Right atrium auricular region (tissue), 2 donors: ENCODE measurements at regions not wholly inside any gene's neighbourhood (a gene's known extent, or its start where the extent isn't known, plus 50 kb on each side); places are given as distances from the start of the nearest gene placed in this dataset.

Experiments used
- DNase-seq: peaks from one replicate; pipeline ENCODE4 v3.0.0-alpha.2; 2019; ENCODE audit warnings: low spot score
- H3K27ac ChIP-seq, 2 donors: fragments of 200-600 bp; sonication (generic); 1 replicate in 1 of 2; 2 replicates in 1 of 2; pipeline ENCODE4 v1.5.1; 2016 to 2019
- H3K27me3 ChIP-seq, 2 donors: fragments of 200-600 bp; sonication (generic); one replicate each; pipeline versions ENCODE4 v1.5.1 to v1.6.0; 2017 to 2019
- H3K36me3 ChIP-seq: fragments of 200-600 bp; sonication (generic); one replicate; pipeline ENCODE4 v1.5.1; 2016
- H3K4me1 ChIP-seq, 2 donors: fragments of 200-600 bp; sonication (generic); one replicate each; pipeline versions ENCODE4 v1.5.1 to v1.6.0; 2017 to 2019
- H3K4me3 ChIP-seq, 2 donors: fragments of 200-600 bp; sonication (generic); 1 replicate in 1 of 2; 2 replicates in 1 of 2; pipeline ENCODE4 v1.5.1; 2017 to 2019; ENCODE audit warnings: mild to moderate bottlenecking in 1 of 2, moderate library complexity in 1 of 2
- H3K9me3 ChIP-seq, 2 donors: fragments of 200-600 bp; sonication (generic); one replicate each; pipeline ENCODE4 v1.5.1; 2019
- CTCF ChIP-seq, 2 donors: fragments of 200-600 bp; sonication (generic); IDR thresholded peaks; one replicate each; pipeline ENCODE4 v1.5.1; 2019; ENCODE audit warnings: antibody characterized with exemption in 2 of 2

- H3K9me3 ChIP-seq: no peaks in the 10 kb centered on the region
- H3K27me3 ChIP-seq: no peaks in the 10 kb centered on the region
- no peak for DNase-seq
- H3K4me1 ChIP-seq: no peaks in the 10 kb centered on the region
- H3K36me3 ChIP-seq: no peaks in the 10 kb centered on the region
- TF ChIP-seq CTCF (IDR thresholded peaks at IDR 0.05): no peak
- no peak overlapping the region for H3K4me3 ChIP-seq
- no peak overlapping the region for H3K27ac ChIP-seq
These were observed 149.4 kb downstream of the KCNJ12 start for GRCh38 chr17:21525464-21526130.

- TF ChIP-seq CTCF (IDR thresholded peaks at IDR 0.05): no peak
- no peak overlapping the region for H3K27ac ChIP-seq
- H3K9me3 ChIP-seq: no peaks in the 10 kb centered on the region
- no peaks in the 10 kb centered on the region for H3K36me3 ChIP-seq
- no peak overlapping the region for H3K4me3 ChIP-seq
- DNase-seq: no peak
- H3K4me1 ChIP-seq: no peaks in the 10 kb centered on the region
- H3K27me3 ChIP-seq: no peaks in the 10 kb centered on the region
These were observed 152.0 kb downstream of the KCNJ12 start for GRCh38 chr17:21528031-21528695.

GRCh38 chr17:21530311-21530710 lies 154.2 kb downstream of the KCNJ12 start:
- no peak for TF ChIP-seq CTCF (IDR thresholded peaks at IDR 0.05)
- H3K27me3 ChIP-seq: no peaks in the 10 kb centered on the region
- H3K4me1 ChIP-seq: no peaks in the 10 kb centered on the region
- no peak overlapping the region for H3K27ac ChIP-seq
- no peak overlapping the region for H3K4me3 ChIP-seq
- no peaks in the 10 kb centered on the region for H3K9me3 ChIP-seq
- no peak for DNase-seq
- peaks cover 14% of the 10 kb centered on the region for H3K36me3 ChIP-seq

GRCh38 chr17:21530841-21531240 lies 154.7 kb downstream of the KCNJ12 start:
- Histone ChIP-seq H3K27me3 (no peaks in the 10 kb centered on the region), H3K27ac (no peak overlapping the region), H3K4me1 (no peaks in the 10 kb centered on the region), H3K36me3 (peaks cover 15% of the 10 kb centered on the region), H3K4me3 (no peak overlapping the region), H3K9me3 (no peaks in the 10 kb centered on the region)
- no peak for TF ChIP-seq CTCF (IDR thresholded peaks at IDR 0.05)
- DNase-seq: no peak

GRCh38 chr17:21532763-21533385 lies 156.7 kb downstream of the KCNJ12 start:
- no peak for DNase-seq
- Histone ChIP-seq H3K27me3 (no peaks in the 10 kb centered on the region), H3K4me3 (no peak overlapping the region), H3K36me3 (peaks cover 15% of the 10 kb centered on the region), H3K9me3 (peaks cover 0 to 12% of the 10 kb centered on the region in 2 donors), H3K27ac (no peak overlapping the region), H3K4me1 (no peaks in the 10 kb centered on the region)
- TF ChIP-seq CTCF (IDR thresholded peaks at IDR 0.05): no peak
